H7 (cell line): ENCODE measurements at regions not wholly inside any gene's neighbourhood (a gene's known extent, or its start where the extent isn't known, plus 50 kb on each side); places are given as distances from the start of the nearest gene placed in this dataset.
"Not testable (repeated sequence)": the region's sequence is repeated elsewhere in the genome, so short reads cannot be mapped to it uniquely, and the experiment has no call there.

Experiments
- DNase-seq: peaks from one replicate; pipeline ENCODE4 v3.0.0; 2012
- H3K27me3 ChIP-seq: 2 replicates; pipeline ENCODE4 v1.6.0; 2011; ENCODE audit warnings: mild to moderate bottlenecking, low read length; ENCODE audit not compliant: control insufficient read depth, insufficient read depth
- H3K36me3 ChIP-seq: replicated peaks from 2 replicates; pipeline ENCODE4 v1.5.1; 2011; ENCODE audit warnings: low read length; ENCODE audit not compliant: control insufficient read depth, insufficient read depth
- H3K4me3 ChIP-seq: 2 replicates; pipeline ENCODE4 v1.5.1; 2011; ENCODE audit warnings: low read depth, mild to moderate bottlenecking, control low read depth, low read length, moderate library complexity; ENCODE audit not compliant: insufficient read depth

GRCh38 chr1:223038288-223039006 is 104.6 kb downstream of the TLR5 start:
- Histone ChIP-seq H3K4me3 (no peak overlapping the region), H3K27me3 (no peaks in the 10 kb centered on the region), H3K36me3 (no peaks in the 10 kb centered on the region)
- DNase-seq = peak; percentile 49

DNA sequence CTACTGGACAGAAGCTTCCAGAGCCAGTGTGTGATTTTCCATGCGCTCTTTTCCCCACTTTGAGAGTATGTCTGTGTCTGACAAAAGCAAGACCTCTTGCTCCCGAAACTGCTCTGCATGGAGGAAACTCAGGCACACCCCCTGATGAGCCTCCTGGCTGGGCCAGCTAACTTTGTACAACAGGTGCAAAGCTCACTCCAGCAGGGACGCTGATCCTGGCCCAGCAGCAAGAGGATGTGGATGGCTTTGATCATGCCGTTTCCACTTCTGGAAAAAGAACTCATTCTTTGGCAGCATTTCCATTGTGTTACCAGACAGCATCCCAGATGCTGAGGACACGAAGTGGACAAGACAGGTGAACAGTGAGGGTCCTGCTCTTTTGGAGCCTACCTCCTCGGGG is 103.1 kb downstream of the TLR5 start:
- H3K36me3 ChIP-seq = no peaks in the 10 kb centered on the region
- H3K27me3 ChIP-seq = no peaks in the 10 kb centered on the region
- H3K4me3 ChIP-seq = no peak overlapping the region
- no peak for DNase-seq

DNA sequence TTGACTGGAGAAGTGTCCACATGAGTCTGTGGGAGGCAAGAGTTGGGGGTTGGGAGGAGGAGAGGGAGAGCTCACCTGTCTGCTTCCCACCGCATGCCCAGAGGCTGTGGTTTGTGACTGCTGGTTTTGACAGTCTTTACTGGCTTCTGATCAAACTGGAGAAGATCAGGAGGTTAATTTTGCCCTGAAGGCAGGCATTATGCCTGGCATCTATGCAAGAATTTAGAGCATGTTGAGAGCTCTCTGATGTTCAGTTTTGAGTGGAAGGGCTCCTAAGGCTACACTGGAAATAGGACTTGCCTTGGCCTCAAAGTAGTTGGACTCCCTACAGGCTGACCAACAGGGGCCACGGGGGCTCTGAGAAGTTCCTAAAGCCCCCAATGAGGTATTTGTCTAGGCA is 101.6 kb downstream of the TLR5 start:
- Histone ChIP-seq H3K36me3 (no peaks in the 10 kb centered on the region), H3K4me3 (no peak overlapping the region), H3K27me3 (no peaks in the 10 kb centered on the region)
- no peak for DNase-seq

DNA sequence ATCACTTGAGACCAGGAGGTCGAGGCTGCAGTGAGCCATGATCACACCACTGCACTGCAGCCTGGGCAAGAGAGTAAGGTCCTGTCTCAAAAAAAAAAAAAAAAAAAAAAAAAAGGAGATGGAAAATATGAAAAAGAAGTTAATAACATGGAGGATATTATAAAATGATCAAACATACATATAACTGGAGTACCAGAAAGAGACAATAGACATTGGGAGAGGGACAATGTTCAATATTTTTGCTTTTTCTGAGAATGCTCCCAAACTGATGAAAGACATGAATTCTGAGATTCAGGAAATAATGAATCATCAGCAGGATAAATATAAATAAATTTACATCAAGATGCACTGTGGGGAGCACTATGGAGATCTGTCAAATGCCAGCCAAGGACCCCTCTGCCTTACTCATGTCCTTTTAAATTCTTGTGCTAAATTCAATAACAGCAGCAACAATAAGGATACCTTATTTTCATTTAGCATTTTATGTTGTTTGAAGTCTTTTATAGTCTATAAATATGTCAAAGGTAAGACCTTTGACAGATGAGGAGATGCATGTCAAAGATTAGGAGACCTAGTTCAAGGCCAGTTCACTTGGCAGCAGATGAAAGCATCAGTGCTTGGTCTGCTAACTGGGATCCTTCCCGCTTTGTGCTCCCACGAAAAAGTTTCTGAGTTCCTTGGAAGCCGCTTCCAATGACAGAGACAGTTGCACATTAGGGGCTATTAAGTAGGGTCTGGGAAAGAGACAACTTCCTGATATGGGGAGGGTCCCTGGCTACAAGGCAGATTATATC is 97.7 kb downstream of the TLR5 start:
- Histone ChIP-seq H3K36me3 (no peaks in the 10 kb centered on the region; the same call in 1 of the 2 replicates), H3K27me3 (no peaks in the 10 kb centered on the region), H3K4me3 (no peak overlapping the region)
- no peak for DNase-seq

DNA sequence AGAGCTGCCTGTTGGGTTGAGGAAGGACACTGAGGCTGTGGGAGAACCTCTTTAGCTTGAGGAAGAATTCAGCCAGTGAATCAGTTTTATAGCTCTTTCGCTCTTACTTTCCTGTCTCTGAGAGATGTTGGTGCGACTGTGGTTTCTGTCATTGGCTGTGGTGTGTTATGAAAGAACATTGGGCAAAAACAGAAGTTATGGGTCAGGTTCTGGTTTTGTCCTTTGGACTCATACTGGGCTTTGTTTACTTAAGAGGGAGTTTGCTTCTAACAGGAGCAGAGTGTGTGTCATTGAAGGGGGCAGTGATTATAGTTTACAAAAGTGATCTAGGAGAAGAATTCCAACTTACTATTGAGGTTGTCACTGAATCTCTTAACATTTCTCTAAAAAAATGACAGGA is 97.0 kb downstream of the TLR5 start:
- Histone ChIP-seq H3K36me3 (no peaks in the 10 kb centered on the region; the same call in 1 of the 2 replicates), H3K27me3 (no peaks in the 10 kb centered on the region), H3K4me3 (no peak overlapping the region)
- no peak for DNase-seq

DNA sequence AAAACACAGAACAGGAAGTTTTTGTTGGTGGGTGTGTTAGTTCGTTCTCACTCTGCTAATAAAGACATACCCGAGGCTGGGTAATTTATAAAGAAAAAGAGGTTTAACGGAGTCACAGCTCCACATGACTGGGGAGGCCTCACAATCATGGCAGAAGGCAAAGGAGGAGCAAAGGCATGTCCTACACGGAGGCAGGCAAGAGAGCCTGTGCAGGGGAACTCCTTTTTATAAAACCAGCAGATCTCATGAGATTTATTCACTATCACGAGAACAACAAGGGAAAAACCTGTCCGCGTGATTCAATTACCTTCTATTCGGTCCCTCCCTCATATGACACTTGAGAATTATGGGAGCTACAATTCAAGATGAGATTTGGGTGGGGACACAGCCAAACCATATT is 96.6 kb downstream of the TLR5 start:
- DNase-seq, H3K4me3 ChIP-seq, H3K36me3 ChIP-seq, H3K27me3 ChIP-seq: not testable (repeated sequence)

DNA sequence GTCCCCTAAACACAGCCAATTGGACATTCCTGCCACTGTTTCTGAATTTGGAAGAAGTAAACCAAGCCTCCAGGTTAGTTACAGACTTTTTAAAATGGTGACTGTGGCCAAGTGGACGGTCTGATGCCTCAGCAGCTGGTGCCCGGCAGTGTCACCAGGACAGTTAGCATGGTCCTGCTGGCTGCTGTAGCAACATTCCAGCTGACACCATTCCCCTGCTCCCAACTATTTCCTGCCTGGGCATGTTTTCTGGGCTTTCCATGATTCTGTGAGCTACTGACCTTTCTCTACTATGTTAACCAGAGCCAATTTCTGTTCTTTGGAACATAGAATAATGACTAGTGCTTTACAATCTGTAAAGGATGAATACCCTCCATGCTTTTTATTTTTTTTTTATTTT is 95.0 kb downstream of the TLR5 start:
- DNase-seq = no peak
- no peaks in the 10 kb centered on the region for H3K27me3 ChIP-seq
- no peaks in the 10 kb centered on the region; the same call in 1 of the 2 replicates for H3K36me3 ChIP-seq
- no peak overlapping the region for H3K4me3 ChIP-seq

GRCh38 chr1:223052462-223052861 is 90.6 kb downstream of the TLR5 start:
- no peak for DNase-seq

DNA sequence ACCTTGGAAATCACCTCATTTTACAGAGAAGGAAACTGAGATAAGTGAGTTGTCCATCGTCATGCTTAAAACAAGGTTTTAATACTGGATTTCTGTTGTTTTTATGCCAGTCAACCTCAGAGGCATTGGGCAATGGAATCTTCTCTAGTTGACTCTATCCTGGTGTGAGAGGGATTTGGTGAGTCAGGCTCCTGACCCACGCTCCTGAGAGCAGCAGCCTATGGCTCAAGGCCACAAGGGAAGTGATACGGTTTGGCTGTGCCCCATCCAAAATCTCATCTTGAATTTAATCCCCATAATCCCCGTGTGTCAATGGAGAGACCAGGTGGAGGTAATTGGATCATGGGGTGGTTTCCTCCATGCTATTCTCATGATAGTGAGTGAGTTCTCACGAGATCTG is 90.1 kb downstream of the TLR5 start:
- Histone ChIP-seq H3K4me3 (no peak overlapping the region), H3K36me3 (no peaks in the 10 kb centered on the region; the same call in 1 of the 2 replicates), H3K27me3 (no peaks in the 10 kb centered on the region; the same call in 1 of the 2 replicates)
- DNase-seq = no peak

More at GRCh38 chr1:223052462-223052861, 90.6 kb downstream of the TLR5 start:
- no peaks in the 10 kb centered on the region; the same call in 1 of the 2 replicates for H3K27me3 ChIP-seq
- H3K4me3 ChIP-seq = no peak overlapping the region
- H3K36me3 ChIP-seq = no peaks in the 10 kb centered on the region; the same call in 1 of the 2 replicates

DNA sequence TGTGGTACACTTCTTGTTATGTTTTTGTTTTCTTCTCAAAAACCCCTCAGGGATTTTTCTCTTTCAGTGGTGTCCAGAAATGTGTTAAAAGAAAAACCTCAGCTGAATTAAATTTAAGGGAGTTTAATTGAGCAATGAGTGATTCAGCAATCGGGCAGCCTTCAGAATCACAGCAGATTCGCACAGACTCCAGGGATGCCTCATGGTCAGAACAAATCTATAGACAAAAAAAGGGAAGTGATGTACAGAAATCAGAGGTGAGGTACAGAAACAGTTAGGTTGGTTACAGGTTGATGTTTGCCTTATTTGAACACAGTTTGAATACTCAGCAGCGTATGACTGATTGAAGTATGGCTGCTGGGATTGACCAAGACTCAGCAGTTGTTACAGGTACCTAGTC is 86.2 kb downstream of the TLR5 start:
- no peaks in the 10 kb centered on the region for H3K36me3 ChIP-seq
- no peak for DNase-seq
- H3K27me3 ChIP-seq = no peaks in the 10 kb centered on the region; the same call in 1 of the 2 replicates
- no peak overlapping the region for H3K4me3 ChIP-seq

GRCh38 chr1:223057569-223058093 is 85.4 kb downstream of the TLR5 start:
- DNase-seq = no peak
- Histone ChIP-seq H3K27me3 (no peaks in the 10 kb centered on the region; the same call in 1 of the 2 replicates), H3K4me3 (no peak overlapping the region)

More at GRCh38 chr1:223057569-223058093, 85.4 kb downstream of the TLR5 start:
- no peaks in the 10 kb centered on the region for H3K36me3 ChIP-seq
